ENCODE measurements at regions not wholly inside any gene's neighbourhood (a gene's known extent, or its start where the extent isn't known, plus 50 kb on each side); places are given as distances from the start of the nearest gene placed in this dataset.
"Not testable (repeated sequence)": the region's sequence is repeated elsewhere in the genome, so short reads cannot be mapped to it uniquely, and the experiment has no call there.

DNA sequence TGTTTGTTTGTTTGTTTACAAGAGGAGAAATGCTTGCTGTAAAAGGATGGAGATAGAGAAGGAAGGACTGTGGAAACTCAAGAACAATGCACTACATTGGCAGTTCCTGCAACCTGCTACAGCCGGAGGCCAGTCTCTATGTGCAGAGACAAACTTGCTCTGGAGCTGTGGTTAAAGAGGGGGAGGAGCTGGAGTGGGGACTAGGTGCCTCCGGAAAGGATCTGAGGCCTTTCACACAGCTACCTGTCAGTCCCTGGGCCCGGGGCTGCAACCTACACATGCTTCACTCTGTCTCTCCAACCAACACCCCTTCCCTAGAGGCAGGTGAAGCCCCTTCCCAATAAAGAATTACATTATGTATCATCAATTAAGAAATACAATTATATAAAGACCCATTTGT, 1234.0 kb upstream of the ZEB2 start:
- Histone ChIP-seq H3K27me3 (ENCODE audit: control insufficient read depth, insufficient read depth, low read length) (no peaks in the 10 kb centered on the region), H3K27ac (ENCODE audit: low read length) (no peak overlapping the region), H3K9me3 (replicated peaks; ENCODE audit: control insufficient read depth, low read depth, low read length) (no peaks in the 10 kb centered on the region), H3K4me1 (ENCODE audit: control insufficient read depth, insufficient read depth, low read length) (peaks cover 13% of the 10 kb centered on the region), H3K4me3 (ENCODE audit: low read length) (no peak overlapping the region), H3K36me3 (ENCODE audit: control insufficient read depth, insufficient read depth, low read length) (no peaks in the 10 kb centered on the region)
- whole genome bisulfite sequencing (ENCODE audit: insufficient coverage), result 40% methylated on average over 1 of the region's 3 CpGs
- no peak for DNase-seq

DNA sequence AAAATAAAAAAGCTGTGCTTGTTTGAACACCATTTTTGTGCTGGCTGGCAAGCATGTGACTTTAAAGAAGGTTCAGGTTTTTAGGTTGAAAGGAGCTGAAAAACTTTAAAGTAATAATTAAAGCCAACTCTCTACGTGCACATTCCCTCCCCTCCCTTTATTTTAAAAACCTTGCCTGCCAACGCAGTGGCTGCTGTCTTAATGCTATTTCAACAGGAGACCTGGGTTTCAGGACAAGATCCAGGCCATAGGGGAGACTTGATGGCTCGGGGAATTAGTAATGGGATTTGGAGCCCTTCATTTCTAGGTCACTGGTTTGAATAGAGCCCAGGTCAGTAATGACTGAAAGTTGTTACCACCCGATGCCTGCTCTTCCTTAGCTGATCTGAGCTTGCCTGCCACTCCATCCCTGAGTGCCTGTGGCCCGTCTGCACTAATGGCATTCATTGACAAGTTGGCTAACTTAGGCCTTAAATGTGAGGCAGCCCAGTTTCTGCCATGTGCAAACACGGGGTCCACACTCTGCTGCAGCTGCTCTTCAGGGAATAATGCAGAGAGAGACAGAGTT, 1233.2 kb upstream of the ZEB2 start:
- peak overlapping the region; percentile 87 for H3K27ac ChIP-seq (ENCODE audit: low read length)
- H3K4me3 ChIP-seq (ENCODE audit: low read length), result no peak overlapping the region
- no peaks in the 10 kb centered on the region for H3K9me3 ChIP-seq (replicated peaks; ENCODE audit: control insufficient read depth, low read depth, low read length)
- H3K36me3 ChIP-seq (ENCODE audit: control insufficient read depth, insufficient read depth, low read length), result no peaks in the 10 kb centered on the region
- 59% methylated on average over 4 of the region's 6 CpGs for WGBS (ENCODE audit: insufficient coverage)
- H3K27me3 ChIP-seq (ENCODE audit: control insufficient read depth, insufficient read depth, low read length), result no peaks in the 10 kb centered on the region
- peaks cover 13% of the 10 kb centered on the region for H3K4me1 ChIP-seq (ENCODE audit: control insufficient read depth, insufficient read depth, low read length)
- no peak for DNase-seq

- Histone ChIP-seq H3K36me3 (ENCODE audit: control insufficient read depth, insufficient read depth, low read length) (no peaks in the 10 kb centered on the region), H3K9me3 (replicated peaks; ENCODE audit: control insufficient read depth, low read depth, low read length) (no peaks in the 10 kb centered on the region), H3K27ac (ENCODE audit: low read length) (peak overlapping the region; percentile 87), H3K4me1 (ENCODE audit: control insufficient read depth, insufficient read depth, low read length) (peaks cover 13% of the 10 kb centered on the region), H3K4me3 (ENCODE audit: low read length) (no peak overlapping the region), H3K27me3 (ENCODE audit: control insufficient read depth, insufficient read depth, low read length) (no peaks in the 10 kb centered on the region)
- WGBS (ENCODE audit: insufficient coverage), result 33% methylated on average over 1 of the region's 5 CpGs
- peak; percentile 93 for DNase-seq
Measured at GRCh38 chr2:145752091-145752806, 1232.3 kb upstream of the ZEB2 start.

DNA sequence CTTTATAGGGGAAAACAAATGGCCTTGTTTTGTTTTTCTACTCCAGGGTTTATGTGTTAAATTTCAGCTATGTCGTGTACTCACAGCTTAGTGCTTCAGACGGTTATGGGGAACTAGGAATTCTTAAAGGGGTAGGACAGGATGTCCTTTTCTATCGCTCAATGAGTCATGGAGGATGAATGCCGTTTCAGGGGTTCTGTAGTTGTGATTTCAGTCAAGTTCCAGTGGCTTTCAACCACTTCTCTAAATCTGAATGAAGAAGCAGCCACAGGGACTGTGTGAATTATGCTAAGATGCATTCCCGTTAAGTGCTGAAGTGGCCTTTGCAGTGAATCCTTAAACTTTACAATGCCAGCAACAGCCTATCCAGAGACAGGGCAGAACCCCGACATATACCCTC, 1231.7 kb upstream of the ZEB2 start:
- DNase-seq, result peak; percentile 78
- H3K27ac ChIP-seq (ENCODE audit: low read length), result peak overlapping the region; percentile 87
- H3K36me3 ChIP-seq (ENCODE audit: control insufficient read depth, insufficient read depth, low read length), result no peaks in the 10 kb centered on the region

GRCh38 chr2:145751155-145751554, 1231.2 kb upstream of the ZEB2 start:
- Histone ChIP-seq H3K27me3 (ENCODE audit: control insufficient read depth, insufficient read depth, low read length) (no peaks in the 10 kb centered on the region), H3K9me3 (replicated peaks; ENCODE audit: control insufficient read depth, low read depth, low read length) (no peaks in the 10 kb centered on the region), H3K36me3 (ENCODE audit: control insufficient read depth, insufficient read depth, low read length) (no peaks in the 10 kb centered on the region), H3K4me3 (ENCODE audit: low read length) (no peak overlapping the region), H3K4me1 (ENCODE audit: control insufficient read depth, insufficient read depth, low read length) (peaks cover 13% of the 10 kb centered on the region), H3K27ac (ENCODE audit: low read length) (no peak overlapping the region)
- WGBS (ENCODE audit: insufficient coverage), result no CpG with 5 or more reads among the region's 1 CpG
- no peak for DNase-seq

More for the DNA sequence above, 1231.7 kb upstream of the ZEB2 start:
- H3K27me3 ChIP-seq (ENCODE audit: control insufficient read depth, insufficient read depth, low read length), result no peaks in the 10 kb centered on the region
- peaks cover 13% of the 10 kb centered on the region for H3K4me1 ChIP-seq (ENCODE audit: control insufficient read depth, insufficient read depth, low read length)
- no peak overlapping the region for H3K4me3 ChIP-seq (ENCODE audit: low read length)
- H3K9me3 ChIP-seq (replicated peaks; ENCODE audit: control insufficient read depth, low read depth, low read length), result no peaks in the 10 kb centered on the region
- 30% methylated on average over 3 of the region's 6 CpGs for WGBS (ENCODE audit: insufficient coverage)

- Histone ChIP-seq H3K27me3 (ENCODE audit: control insufficient read depth, insufficient read depth, low read length) (no peaks in the 10 kb centered on the region), H3K9me3 (replicated peaks; ENCODE audit: control insufficient read depth, low read depth, low read length) (no peaks in the 10 kb centered on the region), H3K27ac (ENCODE audit: low read length) (no peak overlapping the region), H3K4me3 (ENCODE audit: low read length) (no peak overlapping the region), H3K36me3 (ENCODE audit: control insufficient read depth, insufficient read depth, low read length) (no peaks in the 10 kb centered on the region), H3K4me1 (ENCODE audit: control insufficient read depth, insufficient read depth, low read length) (peaks cover 13% of the 10 kb centered on the region)
- 48% methylated on average over 4 of the region's 4 CpGs for WGBS (ENCODE audit: insufficient coverage)
- DNase-seq, result no peak
Measured at GRCh38 chr2:145750612-145751011, 1230.7 kb upstream of the ZEB2 start.

DNA sequence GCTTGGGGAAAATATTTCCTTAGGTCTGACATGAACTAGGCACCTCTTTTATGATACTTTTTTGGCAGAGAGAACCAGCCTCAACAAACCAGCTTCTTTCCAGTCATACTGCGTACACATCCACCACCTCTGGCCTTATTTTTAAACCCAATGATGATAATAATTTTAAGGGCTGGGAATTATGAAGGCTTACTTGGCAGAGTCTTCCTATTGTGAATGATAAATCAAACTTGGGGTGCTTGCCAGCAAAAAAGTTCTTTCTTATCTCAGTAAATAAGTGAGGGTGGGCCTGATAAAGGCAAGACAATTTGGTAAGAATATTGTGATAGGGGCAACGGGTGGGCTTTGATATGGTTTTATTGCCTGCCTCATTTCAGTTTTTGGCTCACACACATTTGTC, 1230.2 kb upstream of the ZEB2 start:
- Histone ChIP-seq H3K9me3 (replicated peaks; ENCODE audit: control insufficient read depth, low read depth, low read length) (no peaks in the 10 kb centered on the region), H3K27ac (ENCODE audit: low read length) (no peak overlapping the region), H3K4me3 (ENCODE audit: low read length) (no peak overlapping the region), H3K4me1 (ENCODE audit: control insufficient read depth, insufficient read depth, low read length) (peaks cover 13% of the 10 kb centered on the region), H3K36me3 (ENCODE audit: control insufficient read depth, insufficient read depth, low read length) (no peaks in the 10 kb centered on the region), H3K27me3 (ENCODE audit: control insufficient read depth, insufficient read depth, low read length) (no peaks in the 10 kb centered on the region)
- DNase-seq, result no peak
- WGBS (ENCODE audit: insufficient coverage), result 40% methylated on average over 1 of the region's 2 CpGs

DNA sequence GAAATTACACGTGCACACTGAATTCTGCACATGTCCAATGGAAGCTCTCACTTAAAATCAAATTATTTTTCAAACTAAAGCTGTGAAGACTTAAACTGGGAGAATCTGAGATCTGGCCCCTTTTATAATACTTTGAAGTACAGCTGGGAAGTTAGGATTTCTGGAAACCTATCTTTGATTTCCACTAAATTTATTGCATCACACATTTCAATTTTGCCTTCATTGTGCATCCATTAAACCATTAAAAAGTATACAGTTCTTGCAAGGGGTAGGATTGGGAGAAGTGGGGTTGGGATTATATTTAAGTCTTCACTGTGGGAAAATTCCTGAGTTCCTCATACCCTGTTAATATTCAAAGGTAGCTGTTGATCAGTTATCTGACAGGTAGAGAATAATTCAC, 1229.6 kb upstream of the ZEB2 start:
- DNase-seq, result no peak
- Histone ChIP-seq H3K9me3 (replicated peaks; ENCODE audit: control insufficient read depth, low read depth, low read length) (no peaks in the 10 kb centered on the region), H3K36me3 (ENCODE audit: control insufficient read depth, insufficient read depth, low read length) (no peaks in the 10 kb centered on the region), H3K4me1 (ENCODE audit: control insufficient read depth, insufficient read depth, low read length) (peaks cover 13% of the 10 kb centered on the region), H3K27ac (ENCODE audit: low read length) (no peak overlapping the region), H3K27me3 (ENCODE audit: control insufficient read depth, insufficient read depth, low read length) (no peaks in the 10 kb centered on the region), H3K4me3 (ENCODE audit: low read length) (no peak overlapping the region)
- WGBS (ENCODE audit: insufficient coverage), result no CpG with 5 or more reads among the region's 1 CpG

DNA sequence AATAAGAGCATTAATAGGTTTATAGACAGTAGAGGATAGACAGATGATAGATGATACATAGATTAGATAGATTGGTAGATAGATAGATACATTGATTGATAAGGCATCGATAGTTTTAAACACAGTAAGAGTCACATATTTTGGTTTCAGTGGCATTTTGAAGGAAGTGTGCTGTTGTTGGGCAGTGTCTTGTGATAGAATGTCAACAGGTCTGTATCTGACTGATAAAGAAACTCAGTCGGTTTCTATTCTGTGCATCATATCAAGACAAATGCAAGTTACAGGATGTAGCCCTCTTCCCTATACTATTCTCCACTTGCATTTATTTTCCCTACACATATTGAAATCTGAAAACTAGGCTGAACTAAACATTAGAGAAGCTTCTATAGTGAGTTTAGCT, 1229.0 kb upstream of the ZEB2 start:
- WGBS (ENCODE audit: insufficient coverage), result no CpG with 5 or more reads among the region's 2 CpGs
- H3K4me1 ChIP-seq (ENCODE audit: control insufficient read depth, insufficient read depth, low read length), result peaks cover 13% of the 10 kb centered on the region

DNA sequence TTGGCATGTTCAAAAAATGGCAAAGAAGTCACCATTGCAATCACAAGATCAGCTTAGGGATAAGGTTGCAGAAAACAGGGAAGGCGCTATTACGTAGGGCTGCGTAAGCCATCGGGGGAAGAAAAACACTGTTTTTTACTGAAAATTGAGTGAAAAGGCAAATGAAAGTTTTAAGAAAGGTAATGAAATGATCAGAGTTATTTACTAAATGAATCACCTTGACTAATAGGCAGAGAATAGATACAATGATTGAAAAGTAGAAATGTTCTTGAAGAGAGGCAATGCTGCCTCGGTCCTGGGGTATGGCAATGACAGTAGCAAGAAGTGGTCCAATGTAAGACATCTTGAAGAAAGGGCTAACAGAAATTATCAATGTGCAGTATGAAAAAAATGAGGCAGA, 1227.8 kb upstream of the ZEB2 start:
- WGBS (ENCODE audit: insufficient coverage), result 94% methylated on average over 2 of the region's 5 CpGs

More for the DNA sequence above, 1229.0 kb upstream of the ZEB2 start:
- H3K9me3 ChIP-seq (replicated peaks; ENCODE audit: control insufficient read depth, low read depth, low read length), result no peaks in the 10 kb centered on the region
- H3K4me3 ChIP-seq (ENCODE audit: low read length), result no peak overlapping the region
- DNase-seq, result no peak
- no peak overlapping the region for H3K27ac ChIP-seq (ENCODE audit: low read length)
- no peaks in the 10 kb centered on the region for H3K27me3 ChIP-seq (ENCODE audit: control insufficient read depth, insufficient read depth, low read length)
- H3K36me3 ChIP-seq (ENCODE audit: control insufficient read depth, insufficient read depth, low read length), result no peaks in the 10 kb centered on the region

GRCh38 chr2:145745387-145745721, 1225.4 kb upstream of the ZEB2 start:
- not testable (repeated sequence) for H3K27ac ChIP-seq (ENCODE audit: low read length); DNase-seq
- WGBS (ENCODE audit: insufficient coverage), result 40% methylated on average over 1 of the region's 4 CpGs

More for the DNA sequence above, 1227.8 kb upstream of the ZEB2 start:
- H3K4me1 ChIP-seq (ENCODE audit: control insufficient read depth, insufficient read depth, low read length), result peaks cover 8% of the 10 kb centered on the region
- H3K36me3 ChIP-seq (ENCODE audit: control insufficient read depth, insufficient read depth, low read length), result no peaks in the 10 kb centered on the region
- no peaks in the 10 kb centered on the region for H3K9me3 ChIP-seq (replicated peaks; ENCODE audit: control insufficient read depth, low read depth, low read length)
- DNase-seq, result no peak
- H3K27ac ChIP-seq (ENCODE audit: low read length), result no peak overlapping the region
- H3K4me3 ChIP-seq (ENCODE audit: low read length), result no peak overlapping the region
- H3K27me3 ChIP-seq (ENCODE audit: control insufficient read depth, insufficient read depth, low read length), result no peaks in the 10 kb centered on the region

More at GRCh38 chr2:145745387-145745721, 1225.4 kb upstream of the ZEB2 start:
- not testable (repeated sequence) for H3K4me1 ChIP-seq (ENCODE audit: control insufficient read depth, insufficient read depth, low read length); H3K27me3 ChIP-seq (ENCODE audit: control insufficient read depth, insufficient read depth, low read length); H3K36me3 ChIP-seq (ENCODE audit: control insufficient read depth, insufficient read depth, low read length); H3K9me3 ChIP-seq (replicated peaks; ENCODE audit: control insufficient read depth, low read depth, low read length); H3K4me3 ChIP-seq (ENCODE audit: low read length)

Data from muscle of leg (tissue), 3 donors.